ENCODE measurements at regions not wholly inside any gene's neighbourhood (a gene's known extent, or its start where the extent isn't known, plus 50 kb on each side); places are given as distances from the start of the nearest gene placed in this dataset.

GRCh38 chr13:73601708-73602107 lies 532.5 kb downstream of the KLF12 start:
- Histone ChIP-seq H3K4me1 (ENCODE audit: control insufficient read depth, insufficient read depth, low read length) (no peaks in the 10 kb centered on the region), H3K9me3 (replicated peaks; ENCODE audit: control insufficient read depth, low read depth, low read length) (peaks cover 3% of the 10 kb centered on the region), H3K36me3 (ENCODE audit: control insufficient read depth, insufficient read depth, low read length) (no peaks in the 10 kb centered on the region), H3K4me3 (ENCODE audit: low read length) (no peak overlapping the region), H3K27ac (ENCODE audit: low read length) (no peak overlapping the region), H3K27me3 (ENCODE audit: control insufficient read depth, insufficient read depth, low read length) (no peaks in the 10 kb centered on the region)
- WGBS (ENCODE audit: insufficient coverage) = no CpG with 5 or more reads among the region's 1 CpG
- no peak for DNase-seq

- H3K27me3 ChIP-seq (ENCODE audit: control insufficient read depth, insufficient read depth, low read length) = no peaks in the 10 kb centered on the region
- H3K27ac ChIP-seq (ENCODE audit: low read length) = no peak overlapping the region
- H3K4me1 ChIP-seq (ENCODE audit: control insufficient read depth, insufficient read depth, low read length) = no peaks in the 10 kb centered on the region
- H3K9me3 ChIP-seq (replicated peaks; ENCODE audit: control insufficient read depth, low read depth, low read length) = peaks cover 3% of the 10 kb centered on the region
- H3K4me3 ChIP-seq (ENCODE audit: low read length) = no peak overlapping the region
- H3K36me3 ChIP-seq (ENCODE audit: control insufficient read depth, insufficient read depth, low read length) = no peaks in the 10 kb centered on the region
- 86% methylated on average over 7 of the region's 9 CpGs for WGBS (ENCODE audit: insufficient coverage)
- DNase-seq = no peak
Observed at GRCh38 chr13:73599232-73600128, 534.7 kb downstream of the KLF12 start.

GRCh38 chr13:73598020-73598712 lies 536.0 kb downstream of the KLF12 start:
- Histone ChIP-seq H3K27ac (ENCODE audit: low read length) (no peak overlapping the region), H3K4me3 (ENCODE audit: low read length) (no peak overlapping the region), H3K9me3 (replicated peaks; ENCODE audit: control insufficient read depth, low read depth, low read length) (no peaks in the 10 kb centered on the region), H3K36me3 (ENCODE audit: control insufficient read depth, insufficient read depth, low read length) (no peaks in the 10 kb centered on the region), H3K27me3 (ENCODE audit: control insufficient read depth, insufficient read depth, low read length) (no peaks in the 10 kb centered on the region), H3K4me1 (ENCODE audit: control insufficient read depth, insufficient read depth, low read length) (no peaks in the 10 kb centered on the region)
- no CpG with 5 or more reads among the region's 3 CpGs for WGBS (ENCODE audit: insufficient coverage)
- DNase-seq = no peak

- no peaks in the 10 kb centered on the region for H3K27me3 ChIP-seq (ENCODE audit: control insufficient read depth, insufficient read depth, low read length)
- DNase-seq = no peak
- no CpG with 5 or more reads among the region's 1 CpG for WGBS (ENCODE audit: insufficient coverage)
- no peaks in the 10 kb centered on the region for H3K36me3 ChIP-seq (ENCODE audit: control insufficient read depth, insufficient read depth, low read length)
- no peak overlapping the region for H3K4me3 ChIP-seq (ENCODE audit: low read length)
- H3K9me3 ChIP-seq (replicated peaks; ENCODE audit: control insufficient read depth, low read depth, low read length) = no peaks in the 10 kb centered on the region
- no peak overlapping the region for H3K27ac ChIP-seq (ENCODE audit: low read length)
- H3K4me1 ChIP-seq (ENCODE audit: control insufficient read depth, insufficient read depth, low read length) = no peaks in the 10 kb centered on the region
Observed at GRCh38 chr13:73596382-73596781, 537.6 kb downstream of the KLF5 start.

- DNase-seq = no peak
- H3K36me3 ChIP-seq (ENCODE audit: control insufficient read depth, insufficient read depth, low read length) = no peaks in the 10 kb centered on the region
- WGBS (ENCODE audit: insufficient coverage) = no CpG with 5 or more reads among the region's 6 CpGs
- no peaks in the 10 kb centered on the region for H3K4me1 ChIP-seq (ENCODE audit: control insufficient read depth, insufficient read depth, low read length)
- H3K27ac ChIP-seq (ENCODE audit: low read length) = no peak overlapping the region
- H3K27me3 ChIP-seq (ENCODE audit: control insufficient read depth, insufficient read depth, low read length) = no peaks in the 10 kb centered on the region
- no peaks in the 10 kb centered on the region for H3K9me3 ChIP-seq (replicated peaks; ENCODE audit: control insufficient read depth, low read depth, low read length)
- no peak overlapping the region for H3K4me3 ChIP-seq (ENCODE audit: low read length)
Observed at GRCh38 chr13:73593199-73593765, 534.5 kb downstream of the KLF5 start.

- Histone ChIP-seq H3K27me3 (ENCODE audit: control insufficient read depth, insufficient read depth, low read length) (no peaks in the 10 kb centered on the region), H3K4me1 (ENCODE audit: control insufficient read depth, insufficient read depth, low read length) (no peaks in the 10 kb centered on the region), H3K9me3 (replicated peaks; ENCODE audit: control insufficient read depth, low read depth, low read length) (no peaks in the 10 kb centered on the region), H3K36me3 (ENCODE audit: control insufficient read depth, insufficient read depth, low read length) (no peaks in the 10 kb centered on the region), H3K4me3 (ENCODE audit: low read length) (no peak overlapping the region), H3K27ac (ENCODE audit: low read length) (no peak overlapping the region)
- 100% methylated on average over 1 of the region's 6 CpGs for WGBS (ENCODE audit: insufficient coverage)
- DNase-seq = no peak
Observed at GRCh38 chr13:73591861-73592260, 533.1 kb downstream of the KLF5 start.

- H3K27ac ChIP-seq (ENCODE audit: low read length) = no peak overlapping the region
- DNase-seq = peak; percentile 26
- no peak overlapping the region for H3K4me3 ChIP-seq (ENCODE audit: low read length)
- H3K4me1 ChIP-seq (ENCODE audit: control insufficient read depth, insufficient read depth, low read length) = no peaks in the 10 kb centered on the region
- no peaks in the 10 kb centered on the region for H3K36me3 ChIP-seq (ENCODE audit: control insufficient read depth, insufficient read depth, low read length)
- H3K9me3 ChIP-seq (replicated peaks; ENCODE audit: control insufficient read depth, low read depth, low read length) = no peaks in the 10 kb centered on the region
- H3K27me3 ChIP-seq (ENCODE audit: control insufficient read depth, insufficient read depth, low read length) = no peaks in the 10 kb centered on the region
Observed at GRCh38 chr13:73590795-73591194, 532.0 kb downstream of the KLF5 start.

GRCh38 chr13:73585236-73585635 lies 526.4 kb downstream of the KLF5 start:
- Histone ChIP-seq H3K9me3 (replicated peaks; ENCODE audit: control insufficient read depth, low read depth, low read length) (no peaks in the 10 kb centered on the region), H3K4me1 (ENCODE audit: control insufficient read depth, insufficient read depth, low read length) (no peaks in the 10 kb centered on the region), H3K27me3 (ENCODE audit: control insufficient read depth, insufficient read depth, low read length) (no peaks in the 10 kb centered on the region), H3K36me3 (ENCODE audit: control insufficient read depth, insufficient read depth, low read length) (no peaks in the 10 kb centered on the region), H3K27ac (ENCODE audit: low read length) (no peak overlapping the region), H3K4me3 (ENCODE audit: low read length) (no peak overlapping the region)
- no peak for DNase-seq
- 85% methylated on average over 1 of the region's 2 CpGs for WGBS (ENCODE audit: insufficient coverage)

GRCh38 chr13:73583331-73583730 lies 524.5 kb downstream of the KLF5 start:
- no CpG with 5 or more reads among the region's 3 CpGs for WGBS (ENCODE audit: insufficient coverage)
- Histone ChIP-seq H3K4me3 (ENCODE audit: low read length) (no peak overlapping the region), H3K9me3 (replicated peaks; ENCODE audit: control insufficient read depth, low read depth, low read length) (no peaks in the 10 kb centered on the region), H3K27me3 (ENCODE audit: control insufficient read depth, insufficient read depth, low read length) (no peaks in the 10 kb centered on the region), H3K27ac (ENCODE audit: low read length) (no peak overlapping the region), H3K36me3 (ENCODE audit: control insufficient read depth, insufficient read depth, low read length) (no peaks in the 10 kb centered on the region), H3K4me1 (ENCODE audit: control insufficient read depth, insufficient read depth, low read length) (no peaks in the 10 kb centered on the region)
- no peak for DNase-seq

- no peaks in the 10 kb centered on the region for H3K36me3 ChIP-seq (ENCODE audit: control insufficient read depth, insufficient read depth, low read length)
- H3K9me3 ChIP-seq (replicated peaks; ENCODE audit: control insufficient read depth, low read depth, low read length) = no peaks in the 10 kb centered on the region
- no peaks in the 10 kb centered on the region for H3K4me1 ChIP-seq (ENCODE audit: control insufficient read depth, insufficient read depth, low read length)
- H3K4me3 ChIP-seq (ENCODE audit: low read length) = no peak overlapping the region
- DNase-seq = no peak
- no peaks in the 10 kb centered on the region for H3K27me3 ChIP-seq (ENCODE audit: control insufficient read depth, insufficient read depth, low read length)
- no peak overlapping the region for H3K27ac ChIP-seq (ENCODE audit: low read length)
- WGBS (ENCODE audit: insufficient coverage) = 100% methylated on average over 1 of the region's 3 CpGs
Observed at GRCh38 chr13:73580513-73581267, 521.9 kb downstream of the KLF5 start.

Data from muscle of leg (tissue), 3 donors.